Left ventricle myocardium superior (tissue), 1 donor: ENCODE measurements at regions not wholly inside any gene's neighbourhood (a gene's known extent, or its start where the extent isn't known, plus 50 kb on each side); places are given as distances from the start of the nearest gene placed in this dataset.
A peak's percentile ranks its signal among the peaks of the same experiment; 100 is the strongest.
"Not testable (repeated sequence)": the region's sequence is repeated elsewhere in the genome, so short reads cannot be mapped to it uniquely, and the experiment has no call there.

Experiments
- ATAC-seq: fragments of 200-7000 bp; cut with Tn5 transposase; one replicate; pipeline ENCODE4 v1.9.1; 2020; ENCODE audit warnings: mild to moderate bottlenecking, moderate library complexity
- DNase-seq: peaks from one replicate; pipeline ENCODE4 v3.0.0-alpha.2; 2020
- intact Hi-C: fragments of 100-400 bp; cut with micrococcal nuclease; formaldehyde crosslinking; loops from one replicate; pipeline ENCODE4 v1.11.0; 2022
- donor health status: DM: no; HTN: yes; CAD: no; lungs with severe emphysema.

DNA sequence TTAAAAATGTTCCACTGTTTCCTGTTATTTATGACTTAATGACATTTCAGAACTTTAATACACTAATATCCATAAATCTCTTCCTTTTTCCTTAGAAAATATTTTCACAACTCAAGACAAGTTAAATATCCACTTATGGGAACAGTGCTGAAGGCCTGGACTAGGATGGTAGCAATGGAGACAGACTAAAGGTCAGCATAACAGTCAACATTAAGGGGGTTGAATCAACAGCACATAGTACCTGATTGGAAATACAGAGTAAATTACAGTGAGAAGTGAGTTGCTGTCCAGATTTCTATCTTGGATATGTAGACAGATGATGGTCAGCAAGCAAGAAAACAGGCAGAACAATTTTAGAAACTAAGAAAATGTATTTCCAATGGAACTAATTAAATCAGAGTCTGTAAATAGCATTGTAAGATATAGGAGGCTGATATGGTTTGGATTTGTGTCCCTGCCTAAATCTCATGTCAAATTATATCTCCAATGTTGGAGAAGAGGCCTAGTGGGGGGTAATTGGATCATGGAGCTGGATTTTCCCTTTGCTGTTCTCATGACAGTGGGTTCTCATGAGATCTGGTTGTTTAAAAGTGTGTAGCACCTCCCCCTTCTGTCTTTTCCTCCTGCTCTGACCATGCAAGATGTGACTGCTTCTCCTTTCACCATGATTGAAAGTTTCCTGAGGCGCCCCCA lies 682.7 kb downstream of the MAFB start:
- DNase-seq: no peak
- no peak for ATAC-seq
- intact Hi-C loops: no loop called here

DNA sequence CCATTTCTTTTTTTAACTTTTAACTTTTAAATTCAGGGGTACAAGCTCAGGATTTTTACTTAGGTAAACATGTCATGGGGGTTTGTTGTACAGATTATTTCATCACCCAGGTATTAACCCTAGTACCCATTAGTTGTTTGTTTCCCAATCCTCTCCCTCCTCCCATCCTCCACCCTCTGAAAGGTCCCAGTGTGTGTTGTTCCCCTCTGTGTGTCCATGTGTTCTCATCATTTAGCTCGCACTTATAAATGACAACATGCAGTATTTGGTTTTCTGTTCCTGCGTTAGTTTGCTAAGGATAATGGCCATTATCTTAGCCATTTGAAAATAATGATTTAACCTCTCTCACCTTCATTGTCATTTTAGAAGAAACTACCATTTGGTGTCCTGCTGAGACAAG lies 684.9 kb downstream of the MAFB start:
- DNase-seq, intact Hi-C loops, ATAC-seq: not testable (repeated sequence)

DNA sequence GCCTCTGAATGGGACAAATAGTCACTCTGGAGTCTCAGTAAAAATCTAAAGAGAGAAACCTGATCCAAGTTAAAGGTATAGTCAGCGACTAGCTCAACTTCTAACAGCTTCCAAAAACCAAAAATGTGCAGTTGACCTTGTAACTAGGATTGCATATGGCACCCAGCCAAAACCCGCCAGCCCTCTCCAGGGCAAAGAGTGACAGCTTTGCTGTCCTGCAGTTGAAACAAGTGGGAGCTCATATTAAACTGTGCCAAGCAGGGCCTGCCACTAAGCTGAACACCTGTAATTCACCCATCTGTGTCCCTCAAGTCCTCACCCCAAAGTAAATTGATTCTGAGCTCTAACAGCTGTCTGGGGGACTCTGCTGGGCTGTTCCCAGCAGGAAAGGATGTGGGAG lies 695.3 kb downstream of the MAFB start:
- intact Hi-C loops: no loop called here
- DNase-seq: peak; percentile 47
- ATAC-seq: peak; percentile 67

DNA sequence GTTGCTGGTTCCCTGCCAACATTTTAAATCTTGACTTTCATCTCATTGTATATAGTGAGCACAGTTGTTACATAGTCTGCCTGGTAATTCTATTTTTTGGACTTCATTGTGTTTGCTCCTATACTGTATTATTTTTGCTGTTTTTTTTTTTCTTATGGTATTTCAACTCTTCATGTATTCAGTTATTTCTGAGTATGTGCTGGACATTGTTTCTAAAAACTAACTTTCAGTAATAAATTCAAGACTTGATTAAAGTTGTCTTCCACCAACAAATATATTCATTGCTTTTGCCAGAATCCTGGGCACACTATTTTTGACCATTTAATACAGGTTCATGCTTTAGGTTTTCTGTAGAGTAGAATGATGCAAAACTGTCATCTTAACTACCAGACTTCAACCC lies 698.3 kb downstream of the MAFB start:
- ATAC-seq: no peak

DNA sequence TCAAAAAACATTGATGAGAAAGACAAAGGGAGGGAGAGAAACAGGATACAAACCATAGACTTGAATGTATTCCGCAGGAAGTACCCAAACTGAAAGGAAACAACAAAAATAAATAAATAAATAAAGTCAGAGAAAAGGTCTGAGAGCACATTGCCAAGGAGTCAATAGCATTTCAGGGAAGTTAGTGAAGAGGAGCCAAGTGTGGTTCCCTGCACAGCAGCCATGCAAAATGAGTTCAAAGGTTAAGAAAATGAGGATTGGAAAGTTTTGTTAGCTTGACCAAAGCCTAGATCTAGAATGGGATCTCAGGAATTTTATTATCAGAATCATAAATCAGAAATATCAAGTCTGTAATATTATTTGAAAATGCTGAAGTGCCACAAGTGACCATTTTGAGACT lies 700.0 kb downstream of the MAFB start:
- ATAC-seq (no peak), DNase-seq (no peak)
- intact Hi-C loops: no loop called here

More for the DNA sequence above, 698.3 kb downstream of the MAFB start:
- no peak for DNase-seq
- intact Hi-C loops: no loop called here

DNA sequence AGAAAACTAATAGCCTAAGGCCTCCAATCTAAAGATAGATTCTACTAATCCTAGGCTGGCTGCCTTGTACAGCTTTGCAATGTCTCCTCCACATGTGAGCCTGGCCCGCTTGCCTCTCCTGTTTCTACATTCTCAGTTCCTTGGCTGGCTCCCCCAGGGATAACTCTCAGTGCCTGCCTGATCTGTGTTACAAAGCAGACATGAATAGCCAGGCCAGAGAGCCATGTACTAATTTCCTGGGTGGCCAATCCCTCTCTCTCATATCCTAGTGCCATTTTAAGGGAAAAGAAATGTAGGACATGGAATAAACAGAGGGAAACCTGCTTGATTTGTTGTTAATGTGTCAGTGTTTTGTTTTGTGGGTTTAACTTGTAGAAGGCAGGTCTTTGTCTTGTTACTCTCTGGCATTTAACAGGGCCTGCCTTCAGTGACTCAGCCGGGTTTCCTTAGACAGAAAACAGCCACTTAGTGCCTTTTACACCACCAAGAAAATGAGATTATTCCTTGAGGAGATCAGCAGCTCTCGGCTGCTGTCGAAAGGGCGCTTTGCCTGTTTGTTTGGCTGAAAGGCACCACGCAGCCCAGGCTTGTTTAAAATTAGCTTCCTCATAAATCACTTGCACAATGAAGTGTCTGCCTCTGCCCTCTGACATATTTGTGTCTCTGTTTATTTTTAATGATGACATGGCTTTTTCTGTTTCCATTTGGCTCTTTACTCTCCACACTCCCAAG lies 702.7 kb downstream of the MAFB start:
- DNase-seq: peak; percentile 74
- intact Hi-C loops: no loop called here
- peak; percentile 95 for ATAC-seq

DNA sequence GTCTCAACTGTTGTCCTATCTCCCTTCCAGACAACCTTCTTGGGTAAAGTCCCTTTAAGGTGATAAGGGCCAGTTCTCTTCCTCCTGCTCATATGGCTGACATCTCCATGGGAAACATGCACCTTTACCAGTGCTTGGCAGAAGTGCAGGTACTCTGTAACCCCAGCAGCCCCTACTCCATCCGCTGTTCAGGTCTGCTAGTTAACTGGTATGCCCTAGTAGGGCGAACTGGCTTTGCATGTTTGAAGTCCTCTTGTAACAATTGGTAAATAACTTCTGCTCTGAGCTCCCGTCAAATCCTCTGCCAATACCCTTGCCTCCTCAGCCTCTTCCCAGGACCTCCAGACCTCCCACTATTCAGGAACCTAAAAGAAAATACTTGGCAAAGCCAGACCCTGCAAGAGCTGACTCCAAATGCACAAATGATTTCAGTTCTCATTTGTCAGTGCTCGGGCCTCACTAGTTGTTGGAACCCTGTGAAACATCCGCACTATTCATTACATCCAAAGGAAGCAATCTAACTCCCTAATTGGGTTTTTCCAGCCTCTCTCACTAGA lies 703.7 kb downstream of the MAFB start:
- no peak for DNase-seq
- ATAC-seq: no peak
- intact Hi-C loops: no loop called here

DNA sequence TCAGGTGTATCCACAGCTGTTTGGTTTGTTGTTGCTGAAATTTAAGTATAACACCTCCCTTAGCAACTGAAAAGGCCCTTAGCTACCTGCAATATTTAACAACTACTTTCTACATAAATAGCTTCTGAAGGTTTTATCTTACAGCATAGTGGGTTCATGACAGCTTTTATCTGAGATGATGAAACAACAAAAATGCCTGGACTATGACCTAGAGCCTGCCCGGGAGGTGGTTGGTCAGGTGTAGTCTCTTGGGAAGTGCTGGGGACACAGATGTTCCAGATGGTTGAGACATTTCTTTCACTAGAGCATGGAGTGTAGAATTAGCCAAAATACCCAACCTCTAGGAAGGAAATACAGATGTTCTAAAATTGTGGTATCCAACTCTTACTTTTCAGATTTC lies 705.4 kb downstream of the MAFB start:
- intact Hi-C loops: no loop called here
- peak; percentile 65 for ATAC-seq

DNA sequence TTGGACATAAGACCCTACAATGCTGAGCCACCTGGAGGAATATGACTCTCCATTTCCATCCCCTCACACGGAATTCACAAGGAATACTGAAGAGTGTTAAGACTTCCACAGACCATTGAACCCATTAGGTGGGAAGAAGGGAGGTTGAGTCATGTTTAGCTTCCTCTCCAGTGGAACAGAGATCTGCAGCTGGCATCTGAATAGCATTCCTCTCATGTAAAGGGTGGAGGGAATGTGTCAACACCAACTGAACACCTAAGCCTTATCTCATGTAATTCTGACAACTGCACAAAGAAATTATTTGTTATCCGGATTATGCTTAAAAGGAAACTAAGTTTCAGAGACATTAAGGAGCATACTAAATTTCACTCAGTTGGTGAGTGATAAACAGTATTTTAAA lies 705.9 kb downstream of the MAFB start:
- ATAC-seq: peak; percentile 40
- intact Hi-C loops: no loop called here

More for the DNA sequence above, 705.4 kb downstream of the MAFB start:
- DNase-seq: no peak

DNA sequence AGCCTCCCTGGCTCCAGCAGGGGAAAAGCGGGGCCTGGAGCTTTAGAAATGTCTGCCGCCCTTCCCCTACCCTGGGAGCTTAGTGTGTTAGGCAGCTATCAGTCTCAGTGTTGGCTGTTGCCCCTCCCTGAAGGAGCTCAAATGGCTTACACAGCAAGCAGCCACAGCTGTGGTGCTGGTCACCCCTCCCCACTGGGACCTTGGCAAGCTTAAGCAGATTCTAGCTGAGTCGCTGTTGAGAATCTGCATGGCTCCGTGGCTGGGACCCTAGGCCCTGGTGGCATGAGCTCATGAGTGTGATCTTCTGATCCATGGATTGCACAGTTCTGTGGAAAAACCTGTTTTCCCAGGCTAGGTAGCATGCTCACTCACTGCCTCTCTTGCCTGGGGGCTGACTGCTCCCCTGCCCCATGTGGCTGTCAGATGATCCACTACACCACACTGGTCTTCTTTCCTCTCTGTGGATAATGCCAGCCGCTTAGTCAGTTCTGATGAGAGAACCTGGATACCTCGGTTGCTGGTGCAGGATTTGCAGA lies 714.0 kb downstream of the MAFB start:
- ATAC-seq (no peak), DNase-seq (no peak)
- intact Hi-C loops: no loop called here

More for the DNA sequence above, 705.9 kb downstream of the MAFB start:
- no peak for DNase-seq

DNA sequence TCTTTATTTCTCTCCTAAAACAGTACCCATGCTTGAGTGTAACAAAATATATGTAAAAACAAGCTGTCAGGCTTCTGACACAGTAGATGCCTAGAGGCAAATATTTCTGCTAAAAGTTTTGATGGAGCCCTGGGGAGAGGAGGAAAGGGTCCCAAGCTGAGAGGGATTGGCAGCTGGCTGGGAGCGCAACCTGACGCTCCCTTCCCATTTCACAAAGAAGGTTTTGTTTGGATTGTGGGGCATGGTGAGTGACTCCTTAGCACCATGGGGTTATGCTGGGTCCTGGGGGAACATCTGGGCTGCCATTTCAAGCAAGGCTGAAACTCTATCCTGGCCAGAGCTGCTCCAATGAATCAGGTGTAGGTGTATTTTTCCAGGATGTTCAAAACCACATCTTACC lies 720.5 kb downstream of the MAFB start:
- DNase-seq (no peak), ATAC-seq (no peak)
- intact Hi-C loops: no loop called here

DNA sequence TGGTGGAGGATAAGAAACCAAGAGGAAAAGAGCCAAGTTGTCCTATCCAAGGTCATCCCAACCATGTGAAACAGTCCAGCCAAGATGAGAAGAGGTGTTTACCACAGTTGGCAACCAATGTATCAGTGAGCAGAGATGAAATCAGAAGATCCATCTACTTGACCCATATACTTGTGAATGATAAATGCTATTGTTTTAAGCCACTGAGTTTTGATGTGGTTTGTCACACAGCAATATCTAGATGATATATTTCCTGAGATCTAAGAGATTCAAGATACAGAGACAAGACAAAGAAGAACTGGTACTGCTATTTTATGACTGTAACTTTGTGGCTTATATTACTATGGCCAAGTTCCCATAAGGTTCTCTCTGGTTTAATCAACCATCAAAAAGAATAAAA lies 721.2 kb downstream of the MAFB start:
- no peak for DNase-seq
- ATAC-seq: no peak
- intact Hi-C loops: no loop called here

DNA sequence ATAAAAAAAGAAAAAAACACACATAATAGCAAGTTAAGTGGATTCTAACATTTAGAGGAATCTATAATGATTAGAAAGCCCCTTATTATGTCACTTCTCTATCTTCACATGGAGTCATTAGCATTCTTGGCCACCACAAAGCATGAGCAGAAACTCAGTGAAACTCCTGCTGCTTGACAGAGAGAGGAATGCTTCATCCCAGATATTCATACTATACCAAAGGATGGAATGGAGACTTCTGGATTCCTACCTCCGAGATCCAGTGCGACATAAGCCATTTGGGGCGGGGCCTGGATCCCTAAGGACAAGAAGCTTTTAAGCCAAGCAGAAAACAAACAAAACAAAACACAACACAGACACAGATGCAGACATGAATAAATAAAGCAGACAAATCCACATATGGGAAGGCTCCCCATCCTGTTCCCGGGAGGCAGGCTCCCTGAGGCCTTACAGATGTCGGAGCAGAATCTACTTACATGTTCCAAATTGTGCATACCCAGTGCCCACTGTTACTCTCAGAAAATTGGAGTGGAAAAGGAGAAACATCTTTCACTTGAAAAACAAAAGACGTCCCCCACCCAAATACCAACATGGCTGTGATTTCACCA lies 727.3 kb downstream of the MAFB start:
- no peak for DNase-seq
- no peak for ATAC-seq
- intact Hi-C loops: no loop called here

DNA sequence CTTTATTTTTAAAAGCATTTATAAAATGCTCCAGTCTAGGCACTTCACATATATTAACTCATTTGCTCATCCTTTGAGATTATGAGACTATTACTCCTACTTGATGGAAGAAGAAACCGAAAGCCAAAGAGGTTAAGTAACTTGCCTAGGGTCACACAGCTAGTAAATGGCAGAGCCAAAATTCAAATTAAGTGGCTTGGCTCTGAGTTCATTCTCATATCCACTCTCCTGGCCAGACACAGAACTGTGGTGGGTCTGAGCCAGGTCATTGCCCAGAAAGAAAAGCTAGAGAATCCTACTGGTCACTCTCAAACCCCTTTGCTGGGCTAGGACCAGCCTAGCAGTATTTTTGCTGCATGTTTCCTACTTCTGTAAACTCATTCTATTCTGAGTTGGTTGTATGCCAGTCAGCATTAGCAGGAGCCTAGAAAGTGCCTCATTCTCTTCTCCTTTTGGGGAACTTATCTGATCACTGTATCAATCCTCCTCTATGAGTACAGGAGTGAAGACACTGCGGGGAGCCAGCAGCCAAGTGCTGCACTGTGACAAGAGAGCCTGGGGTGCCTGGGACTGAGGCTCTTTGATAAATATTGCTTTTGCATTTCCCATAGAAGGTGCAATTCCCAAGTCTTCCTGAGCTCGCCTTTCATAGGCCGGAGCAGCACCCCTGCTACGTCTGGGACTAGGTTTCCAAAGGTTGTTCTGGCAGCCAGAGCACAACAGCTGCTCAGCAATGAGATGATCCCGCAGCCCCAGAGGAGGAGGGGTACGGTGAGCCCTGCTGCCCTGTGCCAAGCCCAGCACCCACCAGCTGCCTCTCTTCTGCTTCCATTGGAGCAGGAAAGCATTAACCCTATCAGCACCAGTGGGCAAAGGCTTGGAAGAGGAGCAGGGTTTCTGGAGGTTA lies 728.3 kb downstream of the MAFB start:
- peak; percentile 40 for DNase-seq
- ATAC-seq: peak; percentile 92
- intact Hi-C loops: no loop called here

DNA sequence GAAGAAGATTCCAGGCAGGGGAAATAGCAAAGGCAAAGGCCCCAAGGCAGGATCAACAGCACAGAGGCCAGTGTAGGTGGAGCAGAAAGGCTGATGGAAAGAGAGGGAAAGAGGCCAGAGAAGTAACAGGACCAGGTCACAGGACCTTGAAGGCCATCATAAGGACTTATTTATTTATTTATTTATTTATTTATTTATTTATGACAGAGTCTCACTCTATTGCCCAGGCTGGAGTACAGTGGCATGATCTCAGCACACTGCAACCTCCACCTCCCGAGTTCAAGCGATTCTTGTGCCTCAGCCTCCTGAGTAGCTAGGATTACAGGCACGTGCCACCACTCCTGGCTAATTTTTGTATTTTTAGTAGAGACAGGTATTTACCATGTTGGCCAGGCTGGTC lies 731.1 kb downstream of the MAFB start:
- DNase-seq, ATAC-seq, intact Hi-C loops: not testable (repeated sequence)

DNA sequence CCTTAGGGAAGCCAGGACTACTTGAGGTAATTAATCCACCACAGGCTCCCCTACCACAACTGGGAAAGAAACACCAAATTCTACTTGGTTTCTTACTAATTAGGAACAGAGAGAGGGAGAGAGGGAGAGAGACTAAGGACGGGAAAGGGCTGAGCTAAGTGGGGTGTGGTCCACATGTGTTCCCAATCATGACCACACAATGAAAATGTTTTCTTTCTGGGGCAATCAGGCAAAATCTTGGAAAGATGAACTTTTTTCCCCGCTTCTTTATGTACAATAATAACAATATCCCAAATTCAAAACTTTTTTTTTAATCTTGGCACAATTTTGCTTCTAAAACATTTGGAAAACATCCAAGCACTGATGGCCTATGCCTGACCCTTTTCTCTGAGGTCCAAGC lies 734.4 kb downstream of the MAFB start:
- ATAC-seq (peak; percentile 31), DNase-seq (no peak)
- intact Hi-C loops: no loop called here

DNA sequence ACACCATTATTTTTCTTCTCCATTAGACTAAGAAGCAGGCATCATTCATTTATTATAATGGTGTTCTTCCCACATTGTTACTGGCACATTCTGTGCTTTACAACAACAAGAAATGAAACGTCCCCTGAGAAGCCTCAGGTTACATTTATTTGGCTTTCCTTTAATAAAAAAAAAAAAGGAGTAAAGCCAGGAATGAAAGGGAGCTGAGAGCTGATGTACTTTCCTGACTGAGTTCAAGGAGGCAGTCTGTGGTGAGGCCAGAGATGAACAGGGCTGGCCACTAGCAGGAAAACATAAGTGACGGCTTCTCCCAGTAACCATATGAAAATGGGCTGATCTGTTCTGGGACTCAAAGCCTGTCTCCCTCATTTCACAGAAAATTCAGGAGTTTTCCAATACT lies 742.1 kb downstream of the MAFB start:
- ATAC-seq (no peak), DNase-seq (no peak)
- intact Hi-C loops: no loop called here

DNA sequence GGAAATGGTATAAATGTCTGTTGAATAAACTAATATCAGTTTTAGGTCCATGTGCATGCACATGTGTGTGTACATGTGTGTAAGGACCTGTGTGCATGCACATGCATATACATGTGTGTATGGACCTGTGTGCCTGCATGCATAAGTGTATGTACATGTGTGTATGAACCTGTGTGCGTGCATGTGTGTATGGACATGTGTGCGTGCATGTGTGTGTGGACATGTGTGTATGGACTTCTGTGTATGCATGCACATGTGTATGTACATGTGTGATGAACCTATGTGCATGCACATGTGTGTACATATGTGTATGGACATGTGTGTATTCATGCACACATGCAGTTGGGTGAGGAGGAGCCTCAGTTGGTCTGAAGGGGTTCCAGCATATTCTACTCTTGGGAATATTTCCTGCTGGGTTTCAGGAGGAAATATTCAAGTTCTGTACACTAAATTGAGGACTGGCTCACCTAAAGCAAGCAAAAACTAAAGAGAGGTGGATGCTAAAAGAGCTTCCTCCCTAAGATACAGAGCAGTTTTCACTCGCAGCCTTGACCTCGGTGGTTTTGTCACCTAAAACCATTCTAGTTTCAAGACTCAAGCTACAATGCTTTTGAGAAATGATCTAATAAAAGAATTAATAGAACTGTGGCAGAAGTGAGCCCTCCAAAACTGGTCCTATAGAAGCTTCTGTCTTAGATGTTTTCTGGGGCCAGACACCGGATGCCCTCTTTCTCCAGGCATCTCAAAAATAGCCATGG lies 742.8 kb downstream of the MAFB start:
- ATAC-seq (no peak), DNase-seq (no peak)
- intact Hi-C loops: no loop called here
